ENCODE measurements at regions not wholly inside any gene's neighbourhood (a gene's known extent, or its start where the extent isn't known, plus 50 kb on each side); places are given as distances from the start of the nearest gene placed in this dataset.

DNA sequence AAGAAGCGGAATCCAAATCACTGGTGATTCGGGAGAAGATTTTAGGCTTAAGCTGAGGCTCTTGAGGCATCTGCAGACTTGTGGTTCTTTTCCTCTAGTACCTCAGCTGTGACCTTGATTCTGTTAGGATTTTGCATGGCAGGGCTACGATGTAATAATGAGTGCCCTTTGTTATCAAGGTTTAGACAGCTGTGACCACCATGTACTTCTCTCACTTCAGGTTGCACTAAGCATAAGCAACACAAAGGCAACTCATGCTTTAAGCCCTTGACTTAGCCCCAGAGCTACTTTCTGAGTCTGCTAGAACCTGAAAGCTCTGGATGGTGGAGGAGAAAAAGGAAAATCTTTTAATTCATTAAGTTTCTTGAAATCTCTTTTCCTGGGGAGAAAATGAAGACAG is 1052.3 kb upstream of the PHF14 start:
- TF ChIP-seq EZH2 (IDR thresholded peaks at IDR 0.05), result no peak
- TF ChIP-seq, protein P1, sequence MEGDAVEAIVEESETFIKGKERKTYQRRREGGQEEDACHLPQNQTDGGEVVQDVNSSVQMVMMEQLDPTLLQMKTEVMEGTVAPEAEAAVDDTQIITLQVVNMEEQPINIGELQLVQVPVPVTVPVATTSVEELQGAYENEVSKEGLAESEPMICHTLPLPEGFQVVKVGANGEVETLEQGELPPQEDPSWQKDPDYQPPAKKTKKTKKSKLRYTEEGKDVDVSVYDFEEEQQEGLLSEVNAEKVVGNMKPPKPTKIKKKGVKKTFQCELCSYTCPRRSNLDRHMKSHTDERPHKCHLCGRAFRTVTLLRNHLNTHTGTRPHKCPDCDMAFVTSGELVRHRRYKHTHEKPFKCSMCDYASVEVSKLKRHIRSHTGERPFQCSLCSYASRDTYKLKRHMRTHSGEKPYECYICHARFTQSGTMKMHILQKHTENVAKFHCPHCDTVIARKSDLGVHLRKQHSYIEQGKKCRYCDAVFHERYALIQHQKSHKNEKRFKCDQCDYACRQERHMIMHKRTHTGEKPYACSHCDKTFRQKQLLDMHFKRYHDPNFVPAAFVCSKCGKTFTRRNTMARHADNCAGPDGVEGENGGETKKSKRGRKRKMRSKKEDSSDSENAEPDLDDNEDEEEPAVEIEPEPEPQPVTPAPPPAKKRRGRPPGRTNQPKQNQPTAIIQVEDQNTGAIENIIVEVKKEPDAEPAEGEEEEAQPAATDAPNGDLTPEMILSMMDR (IDR thresholded peaks at IDR 0.05), result no peak
